Nephron (organoid): ENCODE measurements at regions not wholly inside any gene's neighbourhood (a gene's known extent, or its start where the extent isn't known, plus 50 kb on each side); places are given as distances from the start of the nearest gene placed in this dataset.

Experiments used
- H3K27ac Mint-ChIP-seq, 3 experiments: 2 replicates each; pipeline ENCODE4 v1.8.0; 2020; ENCODE audit warnings: mixed read lengths in 3 of 3, mild to moderate bottlenecking in 2 of 3, moderate library complexity in 1 of 3
- H3K27me3 Mint-ChIP-seq: 2 replicates; pipeline ENCODE4 v1.8.0; 2021; ENCODE audit warnings: low read depth, mild to moderate bottlenecking, moderate library complexity, mixed read lengths
- H3K36me3 Mint-ChIP-seq: 2 replicates; pipeline ENCODE4 v1.8.0; 2020; ENCODE audit warnings: low read depth, mixed read lengths
- H3K4me1 Mint-ChIP-seq: 2 replicates; pipeline ENCODE4 v1.8.0; 2020; ENCODE audit warnings: mixed read lengths
- H3K4me3 Mint-ChIP-seq, 3 experiments: 2 replicates each; pipeline ENCODE4 v1.8.0; 2020; ENCODE audit warnings: mild to moderate bottlenecking in 3 of 3, mixed read lengths in 3 of 3, moderate library complexity in 2 of 3
- H3K9me3 Mint-ChIP-seq: 2 replicates; pipeline ENCODE4 v1.8.0; 2020; ENCODE audit warnings: mixed read lengths
- TF ChIP-seq, protein P1 (sequence below), 3 experiments: fragments of 200-600 bp; sonication (generic); IDR thresholded peaks; one replicate each; pipeline ENCODE4 v1.5.0; 2021; ENCODE audit warnings: antibody characterized with exemption in 3 of 3; ENCODE audit not compliant: unreplicated experiment in 3 of 3

DNA sequence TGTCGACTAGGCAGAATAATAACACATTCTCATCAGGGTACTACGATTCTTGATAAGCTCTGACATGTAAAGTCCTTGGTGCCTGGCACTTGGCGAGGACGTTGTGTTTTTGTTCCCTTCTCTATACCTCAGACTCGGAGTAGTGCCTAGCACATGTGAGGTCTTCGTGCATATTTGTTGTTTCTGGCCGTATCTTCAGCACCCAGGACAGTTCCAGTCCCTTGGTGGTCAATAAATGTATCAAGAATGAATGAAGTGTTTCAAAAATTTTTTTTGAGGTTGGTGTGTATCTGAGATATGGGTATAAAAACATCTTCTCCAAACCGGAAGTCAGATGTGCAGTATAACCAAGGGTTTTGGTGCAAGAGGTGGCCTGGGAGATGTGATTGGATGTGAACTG, 198.2 kb downstream of the AACS start:
- Mint-ChIP-seq H3K27ac (no peak overlapping the region), H3K4me3 (no peak overlapping the region), H3K4me1 (peaks cover 6% of the 10 kb centered on the region), H3K36me3 (no peaks in the 10 kb centered on the region), H3K9me3 (peaks cover 18% of the 10 kb centered on the region), H3K27me3 (peaks cover 59% of the 10 kb centered on the region)
- TF ChIP-seq, protein P1, sequence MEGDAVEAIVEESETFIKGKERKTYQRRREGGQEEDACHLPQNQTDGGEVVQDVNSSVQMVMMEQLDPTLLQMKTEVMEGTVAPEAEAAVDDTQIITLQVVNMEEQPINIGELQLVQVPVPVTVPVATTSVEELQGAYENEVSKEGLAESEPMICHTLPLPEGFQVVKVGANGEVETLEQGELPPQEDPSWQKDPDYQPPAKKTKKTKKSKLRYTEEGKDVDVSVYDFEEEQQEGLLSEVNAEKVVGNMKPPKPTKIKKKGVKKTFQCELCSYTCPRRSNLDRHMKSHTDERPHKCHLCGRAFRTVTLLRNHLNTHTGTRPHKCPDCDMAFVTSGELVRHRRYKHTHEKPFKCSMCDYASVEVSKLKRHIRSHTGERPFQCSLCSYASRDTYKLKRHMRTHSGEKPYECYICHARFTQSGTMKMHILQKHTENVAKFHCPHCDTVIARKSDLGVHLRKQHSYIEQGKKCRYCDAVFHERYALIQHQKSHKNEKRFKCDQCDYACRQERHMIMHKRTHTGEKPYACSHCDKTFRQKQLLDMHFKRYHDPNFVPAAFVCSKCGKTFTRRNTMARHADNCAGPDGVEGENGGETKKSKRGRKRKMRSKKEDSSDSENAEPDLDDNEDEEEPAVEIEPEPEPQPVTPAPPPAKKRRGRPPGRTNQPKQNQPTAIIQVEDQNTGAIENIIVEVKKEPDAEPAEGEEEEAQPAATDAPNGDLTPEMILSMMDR (IDR thresholded peaks at IDR 0.05; ENCODE audit: unreplicated experiment in 3 of 3) = no peak

DNA sequence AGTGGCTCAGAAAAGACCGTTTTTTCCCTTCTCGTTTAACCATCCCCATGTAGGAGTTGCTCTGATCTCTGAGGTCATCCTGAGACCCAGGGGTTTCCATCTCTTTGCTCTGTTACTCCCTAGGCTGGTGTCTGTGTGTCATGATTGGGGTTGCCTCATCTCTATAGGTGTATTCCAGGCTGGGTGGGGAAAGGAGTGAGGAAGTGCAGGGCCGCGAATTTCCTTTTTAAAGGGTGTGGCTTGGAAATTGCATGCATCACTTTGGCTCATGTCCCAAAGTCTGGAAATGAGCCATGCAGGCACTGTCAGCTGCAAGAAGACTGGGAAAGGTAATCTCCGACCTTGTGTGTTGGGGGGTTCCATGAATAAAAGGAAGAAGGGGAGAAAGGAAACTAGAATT, 201.9 kb downstream of the AACS start:
- TF ChIP-seq, protein P1 (IDR thresholded peaks at IDR 0.05; ENCODE audit: unreplicated experiment in 3 of 3) = no peak
- peaks cover 40% of the 10 kb centered on the region for H3K27me3 Mint-ChIP-seq
- H3K36me3 Mint-ChIP-seq = no peaks in the 10 kb centered on the region
- peaks cover 10% of the 10 kb centered on the region for H3K9me3 Mint-ChIP-seq
- H3K4me3 Mint-ChIP-seq = no peak overlapping the region
- H3K27ac Mint-ChIP-seq = no peak overlapping the region
- no peaks in the 10 kb centered on the region for H3K4me1 Mint-ChIP-seq

DNA sequence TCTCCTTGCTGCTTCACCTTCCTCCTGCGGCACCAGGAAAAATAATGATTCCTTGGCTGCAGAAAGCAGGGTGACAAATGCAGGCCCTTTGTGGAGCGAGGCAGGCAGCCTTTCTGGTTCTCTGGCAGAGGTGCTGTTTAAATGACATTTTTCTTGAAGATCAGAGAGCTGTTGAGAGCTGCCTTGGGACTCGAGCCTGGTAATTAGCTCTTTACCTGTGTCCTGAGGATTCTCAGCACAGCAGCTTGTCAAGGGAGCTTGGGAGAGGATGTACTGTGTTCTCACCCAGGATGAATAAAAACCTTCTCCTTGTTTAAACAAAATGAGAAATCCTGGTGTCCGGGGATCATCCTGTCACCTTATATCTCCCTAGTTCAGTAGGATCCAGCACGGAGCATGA, 204.0 kb downstream of the AACS start:
- Mint-ChIP-seq H3K36me3 (no peaks in the 10 kb centered on the region), H3K4me1 (no peaks in the 10 kb centered on the region), H3K27me3 (peaks cover 33% of the 10 kb centered on the region), H3K4me3 (no peak overlapping the region), H3K27ac (no peak overlapping the region), H3K9me3 (peaks cover 2% of the 10 kb centered on the region)
- TF ChIP-seq, protein P1 (IDR thresholded peaks at IDR 0.05; ENCODE audit: unreplicated experiment in 3 of 3) = no peak

DNA sequence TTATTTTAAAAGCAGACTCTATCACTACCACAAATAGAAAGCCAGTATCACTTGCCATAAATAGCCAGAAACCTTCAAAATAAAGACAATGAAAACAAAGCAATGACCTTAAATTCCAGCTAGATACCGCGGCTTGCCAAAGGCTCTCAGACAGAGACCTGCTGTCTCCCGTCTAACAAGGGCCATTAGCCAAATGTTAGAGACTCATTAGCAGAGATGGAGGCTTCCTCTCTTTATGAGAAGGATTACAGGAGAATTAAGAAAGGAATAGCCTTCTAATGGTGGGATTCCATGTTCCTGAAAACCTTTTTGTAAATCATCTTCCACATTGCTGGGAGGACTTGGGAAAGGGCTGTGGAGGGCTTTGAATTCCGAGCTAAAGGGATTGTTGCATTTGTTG, 206.7 kb downstream of the AACS start:
- no peak overlapping the region for H3K4me3 Mint-ChIP-seq
- no peaks in the 10 kb centered on the region for H3K9me3 Mint-ChIP-seq
- H3K4me1 Mint-ChIP-seq = peaks cover 8% of the 10 kb centered on the region
- no peaks in the 10 kb centered on the region for H3K36me3 Mint-ChIP-seq
- TF ChIP-seq, protein P1 (IDR thresholded peaks at IDR 0.05; ENCODE audit: unreplicated experiment in 3 of 3) = no peak
- H3K27ac Mint-ChIP-seq = no peak overlapping the region
- peaks cover 36% of the 10 kb centered on the region for H3K27me3 Mint-ChIP-seq

DNA sequence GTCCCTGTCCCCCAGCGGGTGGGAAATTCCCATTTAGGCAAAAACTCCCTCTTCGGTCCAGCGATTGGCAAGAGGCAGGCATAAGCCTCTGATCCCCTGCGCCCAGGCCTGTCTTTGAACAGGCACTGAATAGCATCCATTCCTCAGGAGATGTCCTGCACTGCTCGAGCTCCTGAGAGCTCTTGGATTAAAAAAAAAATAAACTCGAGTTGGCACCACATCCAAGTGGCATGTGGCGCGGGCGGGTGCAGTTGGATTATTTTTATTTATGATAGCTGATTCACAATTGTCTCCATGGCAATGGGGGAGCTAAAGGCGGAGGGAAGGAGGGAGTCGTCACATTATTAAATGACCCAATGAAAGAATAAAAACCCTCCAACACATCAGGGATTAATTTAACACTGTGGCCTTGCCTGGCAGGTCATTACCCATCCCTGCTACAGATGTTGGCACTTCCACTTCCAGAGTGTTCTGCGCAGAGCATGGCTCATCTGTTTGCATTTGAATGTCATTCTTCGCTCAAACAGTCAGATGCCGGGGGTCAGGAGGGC, 207.2 kb downstream of the AACS start:
- Mint-ChIP-seq H3K36me3 (no peaks in the 10 kb centered on the region), H3K4me3 (no peak overlapping the region), H3K27me3 (peaks cover 36% of the 10 kb centered on the region), H3K9me3 (no peaks in the 10 kb centered on the region), H3K4me1 (peaks cover 8% of the 10 kb centered on the region), H3K27ac (no peak overlapping the region)
- TF ChIP-seq, protein P1 (IDR thresholded peaks at IDR 0.05; ENCODE audit: unreplicated experiment in 3 of 3) = no peak

DNA sequence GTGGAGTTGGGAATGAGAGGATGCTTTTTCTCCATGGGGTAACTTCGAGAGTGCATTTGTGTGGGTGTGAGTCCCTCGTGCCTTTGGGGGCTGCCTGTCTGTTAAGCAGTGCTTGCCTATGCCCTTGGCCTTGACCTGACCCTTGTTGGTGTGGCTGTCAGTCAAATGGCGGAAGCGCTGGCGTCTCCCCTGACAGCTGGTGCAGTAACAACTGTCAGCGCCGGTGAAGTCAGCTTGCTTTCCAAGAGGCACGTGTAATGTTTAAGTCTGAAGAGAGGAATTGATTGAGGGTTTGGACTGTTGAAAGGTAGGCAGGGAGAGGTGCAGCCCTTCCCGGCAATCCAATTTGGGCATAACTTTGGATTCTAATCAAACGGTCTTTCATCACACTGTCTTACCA, 211.3 kb downstream of the AACS start:
- TF ChIP-seq, protein P1 (IDR thresholded peaks at IDR 0.05; ENCODE audit: unreplicated experiment in 3 of 3) = no peak
- Mint-ChIP-seq H3K27ac (no peak overlapping the region), H3K4me1 (peaks cover 8% of the 10 kb centered on the region), H3K36me3 (no peaks in the 10 kb centered on the region), H3K27me3 (peaks cover 47% of the 10 kb centered on the region), H3K9me3 (no peaks in the 10 kb centered on the region), H3K4me3 (no peak overlapping the region)
